ENCODE measurements at regions not wholly inside any gene's neighbourhood (a gene's known extent, or its start where the extent isn't known, plus 50 kb on each side); places are given as distances from the start of the nearest gene placed in this dataset.

DNA sequence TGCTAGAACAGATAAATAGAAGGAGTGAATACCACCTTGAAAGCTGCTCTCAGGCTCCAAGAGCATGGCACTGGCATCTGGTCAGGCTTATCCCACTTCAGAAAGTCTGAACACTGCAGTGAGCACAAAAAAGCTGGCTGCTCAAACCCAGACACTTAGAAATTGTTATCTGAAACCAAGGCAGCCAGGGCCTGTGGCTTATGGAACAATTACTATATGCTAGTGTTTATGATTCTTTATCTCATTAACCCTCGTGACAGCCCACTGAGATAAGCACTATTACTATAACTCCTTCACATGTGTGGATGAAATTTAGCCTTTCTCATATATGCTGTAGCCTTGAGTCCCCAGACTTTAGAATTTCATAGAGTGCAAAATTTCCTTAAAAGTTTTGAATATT, 400.2 kb downstream of the RAB38 start:
- TF ChIP-seq POLR2A (IDR thresholded peaks at IDR 0.05; ENCODE audit: low read depth, low read length) (no peak), PAX5 (IDR thresholded peaks at IDR 0.05; ENCODE audit: insufficient read depth, low read length, severe bottlenecking) (no peak)
